Gastroesophageal sphincter (tissue), 4 donors: ENCODE measurements at regions not wholly inside any gene's neighbourhood (a gene's known extent, or its start where the extent isn't known, plus 50 kb on each side); places are given as distances from the start of the nearest gene placed in this dataset.

Experiments used
- ATAC-seq: fragments of 150-250 bp; one replicate; pipeline ENCODE4 v1.9.1; 2016; ENCODE audit warnings: mild to moderate bottlenecking, moderate library complexity
- H3K27ac ChIP-seq, 4 donors: fragments of 200-600 bp; sonication (generic) in 3 of 4; 1 replicate in 3 of 4; 2 replicates in 1 of 4; pipeline ENCODE4 v1.5.1; 2016 to 2019
- H3K27me3 ChIP-seq: fragments of 200-600 bp; sonication (generic); one replicate; pipeline ENCODE4 v1.5.1; 2019
- H3K36me3 ChIP-seq, 2 donors: fragments of 200-600 bp; sonication (generic); one replicate each; pipeline ENCODE4 v1.5.1; 2019; ENCODE audit warnings: control low read depth in 1 of 2
- H3K4me1 ChIP-seq, 3 donors: fragments of 200-600 bp; sonication (generic); 1 replicate in 2 of 3; 2 replicates in 1 of 3; pipeline ENCODE4 v1.5.1; 2016 to 2019; ENCODE audit warnings: control low read depth in 2 of 3
- H3K4me3 ChIP-seq, 2 donors: fragments of 200-600 bp; sonication (generic); one replicate each; pipeline ENCODE4 v1.5.1; 2019; ENCODE audit warnings: mild to moderate bottlenecking in 1 of 2, moderate library complexity in 1 of 2
- H3K9me3 ChIP-seq, 3 donors: fragments of 200-600 bp; sonication (generic); one replicate each; pipeline ENCODE4 v1.5.1; 2017 to 2019; ENCODE audit warnings: control low read depth in 2 of 3
- CTCF ChIP-seq, 4 experiments: fragments of 200-600 bp in 2 of 4; fragments of 450-650 bp in 2 of 4; sonication (generic) in 1 of 4; IDR thresholded peaks; one replicate each; pipeline ENCODE4 v1.5.1; 2017 to 2019; ENCODE audit warnings: antibody characterized with exemption in 4 of 4, mild to moderate bottlenecking in 2 of 4, moderate library complexity in 2 of 4
- EP300 ChIP-seq: sonication (generic); formaldehyde crosslinking; IDR thresholded peaks from one replicate; pipeline ENCODE4 v1.6.1; 2017; ENCODE audit warnings: antibody characterized with exemption, mild to moderate bottlenecking
- POLR2A ChIP-seq, 2 donors: fragments of 450-650 bp; IDR thresholded peaks; one replicate each; pipeline ENCODE4 v1.6.1; 2017; ENCODE audit warnings: antibody characterized with exemption in 2 of 2, mild to moderate bottlenecking in 2 of 2, moderate library complexity in 1 of 2
- POLR2AphosphoS5 ChIP-seq: sonication (generic); formaldehyde crosslinking; IDR thresholded peaks from one replicate; pipeline ENCODE4 v1.6.1; 2017; ENCODE audit warnings: antibody characterized with exemption
- WGBS, 2 donors: methylation state at CpG; one replicate each; pipeline ENCODE4 v1.1.5; 2018; ENCODE audit warnings: low coverage in 1 of 2; 5-methylcytosine and 5-hydroxymethylcytosine counted together

DNA sequence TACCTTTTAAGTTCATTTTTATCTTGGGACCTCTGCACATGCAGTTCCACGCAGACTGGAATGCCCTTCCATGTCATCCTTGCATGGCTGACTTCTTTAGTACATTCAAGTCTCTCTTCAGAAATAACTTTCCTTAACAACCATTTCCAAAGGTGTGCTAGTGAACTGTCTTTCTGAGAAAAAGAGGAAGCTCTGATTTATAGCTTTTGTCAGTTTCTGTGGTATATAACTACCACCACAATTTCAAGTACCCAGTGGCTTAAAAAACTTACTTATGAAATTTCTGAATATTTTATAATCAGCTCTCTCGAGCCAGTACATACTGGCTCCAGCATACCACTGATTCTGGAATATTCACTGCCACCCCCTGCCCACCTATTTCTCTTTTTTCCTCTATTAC, 1613.8 kb downstream of the MAT2B start:
- H3K27me3 ChIP-seq = no peaks in the 10 kb centered on the region

GRCh38 chr5:165126598-165126997, 1621.2 kb downstream of the MAT2B start:
- Histone ChIP-seq H3K27me3 (no peaks in the 10 kb centered on the region), H3K9me3 (no peaks in the 10 kb centered on the region), H3K27ac (no peak overlapping the region), H3K36me3 (no peaks in the 10 kb centered on the region), H3K4me3 (no peak overlapping the region), H3K4me1 (peaks cover 0 to 16% (median 5%) of the 10 kb centered on the region in 3 donors)
- TF ChIP-seq POLR2A (IDR thresholded peaks at IDR 0.05) (no peak), CTCF (IDR thresholded peaks at IDR 0.05) (no peak), POLR2AphosphoS5 (no peak), EP300 (no peak)
- 53 to 68% methylated on average over 3 of the region's 3 CpGs for WGBS, 2 donors
- no peak for ATAC-seq

More for the DNA sequence above, 1613.8 kb downstream of the MAT2B start:
- no peaks in the 10 kb centered on the region for H3K9me3 ChIP-seq
- no peak overlapping the region for H3K27ac ChIP-seq
- no peaks in the 10 kb centered on the region for H3K36me3 ChIP-seq
- TF ChIP-seq EP300 (no peak), CTCF (IDR thresholded peaks at IDR 0.05) (no peak), POLR2AphosphoS5 (no peak), POLR2A (IDR thresholded peaks at IDR 0.05) (no peak)
- no peak for ATAC-seq
- H3K4me1 ChIP-seq = peaks cover 0 to 26% (median 10%) of the 10 kb centered on the region in 3 donors
- WGBS, 2 donors = 84 to 100% methylated on average over 1 to 2 of the region's 2 CpGs
- H3K4me3 ChIP-seq = no peak overlapping the region

DNA sequence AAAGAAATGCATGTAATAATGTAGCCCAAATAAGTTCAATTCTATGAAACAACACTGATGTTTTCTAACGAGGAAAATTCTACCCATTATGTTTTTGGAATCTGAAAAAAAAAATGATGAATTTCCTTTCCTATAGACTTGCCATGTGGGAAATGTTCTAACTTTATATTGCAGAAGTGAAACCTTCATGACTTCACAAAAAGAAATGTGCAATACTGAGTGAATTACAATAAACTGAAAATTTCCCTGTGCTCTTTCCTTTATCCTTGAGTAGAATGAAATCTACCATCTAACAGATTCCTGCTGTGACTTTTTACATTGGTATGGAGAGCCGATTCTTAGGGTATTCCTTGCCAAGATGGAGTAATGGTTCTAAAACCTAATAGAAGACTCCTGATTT, 1622.5 kb downstream of the MAT2B start:
- Histone ChIP-seq H3K36me3 (no peaks in the 10 kb centered on the region), H3K27ac (no peak overlapping the region), H3K4me1 (peaks cover 0 to 5% (median 0%) of the 10 kb centered on the region in 3 donors), H3K9me3 (no peaks in the 10 kb centered on the region), H3K4me3 (no peak overlapping the region), H3K27me3 (no peaks in the 10 kb centered on the region)
- ATAC-seq = no peak
- 17 to 73% methylated on average over 1 to 2 of the region's 2 CpGs for WGBS, 2 donors
- TF ChIP-seq EP300 = no peak
- TF ChIP-seq CTCF (IDR thresholded peaks at IDR 0.05) = no peak
- no peak for TF ChIP-seq POLR2A (IDR thresholded peaks at IDR 0.05)
- no peak for TF ChIP-seq POLR2AphosphoS5

DNA sequence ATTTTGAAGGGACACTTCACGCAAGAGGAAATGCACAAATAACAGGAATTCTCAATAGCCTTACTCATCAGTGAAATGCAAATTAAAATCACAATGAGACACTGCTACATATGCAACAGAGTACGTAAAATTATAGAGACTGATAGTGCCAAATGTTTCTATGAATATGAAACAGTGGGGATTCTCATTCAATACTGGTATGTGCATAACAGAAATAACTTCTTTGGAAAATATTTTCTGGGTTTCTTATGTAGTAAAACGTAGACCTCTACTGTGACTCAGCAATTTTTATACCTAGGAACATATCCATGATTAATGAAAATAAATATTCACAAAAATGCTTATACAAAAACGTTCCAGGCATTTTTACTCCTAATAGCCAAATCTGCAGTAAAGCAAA, 1625.2 kb downstream of the MAT2B start:
- Histone ChIP-seq H3K4me3 (no peak overlapping the region), H3K36me3 (no peaks in the 10 kb centered on the region), H3K4me1 (peaks cover 0 to 5% (median 0%) of the 10 kb centered on the region in 3 donors), H3K9me3 (no peaks in the 10 kb centered on the region), H3K27me3 (no peaks in the 10 kb centered on the region), H3K27ac (no peak overlapping the region)
- no peak for ATAC-seq
- TF ChIP-seq CTCF (IDR thresholded peaks at IDR 0.05) (no peak), POLR2A (IDR thresholded peaks at IDR 0.05) (no peak), EP300 (no peak), POLR2AphosphoS5 (no peak)
- 20 to 56% methylated on average over 2 to 4 of the region's 4 CpGs for WGBS, 2 donors

GRCh38 chr5:165134155-165134554, 1628.7 kb downstream of the MAT2B start:
- H3K27ac ChIP-seq = no peak overlapping the region
- ATAC-seq = no peak
- no peaks in the 10 kb centered on the region for H3K9me3 ChIP-seq
- 64 to 70% methylated on average over 6 of the region's 6 CpGs for WGBS, 2 donors
- TF ChIP-seq EP300 (no peak), POLR2AphosphoS5 (no peak), POLR2A (IDR thresholded peaks at IDR 0.05) (no peak), CTCF (IDR thresholded peaks at IDR 0.05) (no peak)
- H3K27me3 ChIP-seq = no peaks in the 10 kb centered on the region
- H3K4me1 ChIP-seq = peaks cover 0 to 10% (median 0%) of the 10 kb centered on the region in 3 donors
- no peaks in the 10 kb centered on the region for H3K36me3 ChIP-seq
- no peak overlapping the region for H3K4me3 ChIP-seq
